SK-N-SH treated with all-trans-retinoic acid at 6 μM for 48 hours (cell line): ENCODE measurements at regions not wholly inside any gene's neighbourhood (a gene's known extent, or its start where the extent isn't known, plus 50 kb on each side); places are given as distances from the start of the nearest gene placed in this dataset.

Experiments
- ATAC-seq: fragments of 200-7000 bp; cut with Tn5 transposase; 3 replicates; pipeline ENCODE4 v1.9.1; 2020; ENCODE audit warnings: mild to moderate bottlenecking, moderate library complexity
- ARNTL ChIP-seq: fragments of 450-650 bp; formaldehyde crosslinking; IDR thresholded peaks from 2 replicates; pipeline ENCODE4 v1.5.0; 2020; ENCODE audit warnings: low read depth, mild to moderate bottlenecking, moderate library complexity, borderline replicate concordance
- CREB5 ChIP-seq: fragments of 250-450 bp; sonication (Bioruptor Pico); IDR thresholded peaks from 2 replicates; pipeline ENCODE4 v1.5.1; 2020; ENCODE audit warnings: low read depth, mild to moderate bottlenecking, moderate library complexity
- CSDC2 ChIP-seq: fragments of 250-450 bp; sonication (Bioruptor Pico); IDR thresholded peaks from 2 replicates; pipeline ENCODE4 v1.5.0; 2020; ENCODE audit warnings: mild to moderate bottlenecking, moderate library complexity
- ISL1 ChIP-seq: fragments of 250-450 bp; sonication (Bioruptor Pico); IDR thresholded peaks from 2 replicates; pipeline ENCODE4 v2.1.2; 2022; ENCODE audit warnings: mild to moderate bottlenecking, moderate library complexity
- OSR1 ChIP-seq: fragments of 250-450 bp; sonication (Bioruptor Pico); IDR thresholded peaks from 2 replicates; pipeline ENCODE4 v1.8.0; 2022; ENCODE audit warnings: moderate library complexity, mild to moderate bottlenecking, inconsistent platforms
- PATZ1 ChIP-seq: fragments of 250-450 bp; sonication (Bioruptor Pico); IDR thresholded peaks from 2 replicates; pipeline ENCODE4 v1.8.0; 2020; ENCODE audit warnings: mild to moderate bottlenecking, moderate library complexity, borderline replicate concordance
- PPARA ChIP-seq: fragments of 250-450 bp; sonication (Bioruptor Pico); IDR thresholded peaks from 2 replicates; pipeline ENCODE4 v1.5.0; 2020; ENCODE audit warnings: mild to moderate bottlenecking, borderline replicate concordance
- RARB ChIP-seq: fragments of 250-450 bp; sonication (Bioruptor Pico); IDR thresholded peaks from 2 replicates; pipeline ENCODE4 v1.8.0; 2021; ENCODE audit warnings: mild to moderate bottlenecking, moderate library complexity
- TCF4 ChIP-seq: fragments of 250-450 bp; sonication (Bioruptor Pico); IDR thresholded peaks from 2 replicates; pipeline ENCODE4 v1.8.0; 2021; ENCODE audit warnings: mild to moderate bottlenecking, moderate library complexity, borderline replicate concordance
- TOX ChIP-seq: fragments of 250-450 bp; sonication (Bioruptor Pico); IDR thresholded peaks from 2 replicates; pipeline ENCODE4 v1.8.0; 2021; ENCODE audit warnings: mild to moderate bottlenecking, moderate library complexity, borderline replicate concordance
- TSHZ2 ChIP-seq: fragments of 250-450 bp; sonication (Bioruptor Pico); IDR thresholded peaks from 2 replicates; pipeline ENCODE4 v1.5.0; 2020; ENCODE audit warnings: mild to moderate bottlenecking, moderate library complexity
- ZC3H10 ChIP-seq: fragments of 250-450 bp; sonication (Bioruptor Pico); IDR thresholded peaks from 2 replicates; pipeline ENCODE4 v1.5.1; 2021; ENCODE audit warnings: mild to moderate bottlenecking, moderate library complexity
- ZFP3 ChIP-seq: fragments of 250-450 bp; sonication (Bioruptor Pico); IDR thresholded peaks from 2 replicates; pipeline ENCODE4 v1.5.0; 2020; ENCODE audit warnings: mild to moderate bottlenecking, moderate library complexity
- ZFP30 ChIP-seq: fragments of 450-650 bp; formaldehyde crosslinking; IDR thresholded peaks from 2 replicates; pipeline ENCODE4 v1.5.0; 2022; ENCODE audit warnings: mild to moderate bottlenecking, moderate library complexity
- ZNF565 ChIP-seq: fragments of 450-650 bp; formaldehyde crosslinking; conservative IDR thresholded peaks from 2 replicates; pipeline ENCODE4 v1.5.0; 2020; ENCODE audit warnings: low read depth, mild to moderate bottlenecking, moderate library complexity
- ZNF70 ChIP-seq: fragments of 450-650 bp; formaldehyde crosslinking; IDR thresholded peaks from 2 replicates; pipeline ENCODE4 v1.5.0; 2020; ENCODE audit warnings: mild to moderate bottlenecking, moderate library complexity
- ZNF8 ChIP-seq: fragments of 450-650 bp; formaldehyde crosslinking; IDR thresholded peaks from 2 replicates; pipeline ENCODE4 v1.5.0; 2020; ENCODE audit warnings: mild to moderate bottlenecking, moderate library complexity
- TF ChIP-seq, protein P1 (sequence below): fragments of 250-450 bp; sonication (Bioruptor Pico); IDR thresholded peaks from 2 replicates; pipeline ENCODE4 v1.8.0; 2021; ENCODE audit warnings: low read depth, mild to moderate bottlenecking, moderate library complexity, borderline replicate concordance
- TF ChIP-seq, protein P2 (sequence below): fragments of 250-450 bp; sonication (Bioruptor Pico); IDR thresholded peaks from 2 replicates; pipeline ENCODE4 v1.5.1; 2021; ENCODE audit warnings: mild to moderate bottlenecking, moderate library complexity

DNA sequence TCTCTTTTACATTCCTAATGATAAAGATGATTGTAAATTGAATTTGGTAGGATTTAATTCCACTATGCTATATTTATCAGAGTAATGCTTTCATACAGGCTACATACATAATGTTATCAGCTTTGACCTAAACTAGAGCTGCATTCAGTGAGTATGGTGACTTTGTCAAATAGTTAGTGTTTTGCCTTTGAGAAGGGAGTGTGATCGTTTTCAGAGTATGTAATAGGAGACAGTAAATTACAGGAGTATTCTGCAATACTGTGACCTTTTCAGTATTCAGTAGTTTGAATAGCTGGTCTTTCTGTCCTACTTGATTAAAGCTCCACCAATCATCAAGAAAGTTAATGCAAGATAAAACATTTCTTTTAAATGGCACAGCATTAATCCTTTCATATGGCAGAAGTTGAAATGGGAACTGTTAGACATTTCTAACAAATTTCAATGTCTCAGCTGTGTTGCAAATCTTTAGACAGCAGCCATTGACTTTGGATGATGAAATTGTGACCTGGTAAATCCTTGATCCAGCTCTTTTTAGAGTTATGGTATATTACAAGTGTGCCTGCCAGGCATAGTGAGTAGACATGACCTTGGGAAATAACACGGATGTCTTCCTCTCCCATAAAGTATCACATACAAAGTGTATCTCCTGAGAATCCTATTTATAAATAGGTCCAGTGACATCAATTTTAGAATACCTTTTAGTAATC, 455.3 kb downstream of the KCTD8 start:
- no peak for ATAC-seq
- TF ChIP-seq ZC3H10 (CRISPR knock-in tag) (no peak), TSHZ2 (no peak), ZFP30 (no peak), CSDC2 (no peak), TOX (CRISPR knock-in tag) (no peak), ZNF70 (no peak), PPARA (CRISPR knock-in tag) (no peak), ZFP3 (no peak)

DNA sequence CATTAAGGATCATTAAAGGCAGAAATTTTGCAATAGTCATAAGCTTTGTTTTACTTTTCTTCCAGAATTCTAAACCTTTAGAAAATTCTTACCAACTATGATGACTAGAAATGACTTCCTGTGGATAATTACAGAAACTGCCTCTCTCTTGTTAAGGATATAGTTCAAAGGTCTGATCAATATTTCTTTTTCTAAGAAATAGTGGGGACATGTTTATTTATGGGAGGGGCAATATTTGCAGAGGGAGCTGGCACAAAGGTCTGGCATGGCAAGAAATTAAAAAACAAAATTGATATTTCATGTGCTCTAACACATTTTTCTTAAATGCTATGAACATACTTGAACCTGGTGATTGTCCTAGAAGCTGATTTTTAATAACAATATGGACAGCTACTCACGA, 448.9 kb downstream of the KCTD8 start:
- no peak for ATAC-seq
- TF ChIP-seq RARB (CRISPR knock-in tag) = no peak
- no peak for TF ChIP-seq ZC3H10 (CRISPR knock-in tag)

GRCh38 chr4:44002368-44002767, 446.2 kb downstream of the KCTD8 start:
- no peak for TF ChIP-seq ZFP30
- no peak for TF ChIP-seq OSR1
- no peak for TF ChIP-seq PATZ1 (CRISPR knock-in tag)
- TF ChIP-seq ZNF565 (CRISPR knock-in tag) = no peak
- TF ChIP-seq TOX (CRISPR knock-in tag) = no peak
- no peak for TF ChIP-seq CREB5
- TF ChIP-seq ZNF8 (CRISPR knock-in tag) = no peak
- no peak for TF ChIP-seq CSDC2
- no peak for TF ChIP-seq TCF4
- TF ChIP-seq, protein P1, sequence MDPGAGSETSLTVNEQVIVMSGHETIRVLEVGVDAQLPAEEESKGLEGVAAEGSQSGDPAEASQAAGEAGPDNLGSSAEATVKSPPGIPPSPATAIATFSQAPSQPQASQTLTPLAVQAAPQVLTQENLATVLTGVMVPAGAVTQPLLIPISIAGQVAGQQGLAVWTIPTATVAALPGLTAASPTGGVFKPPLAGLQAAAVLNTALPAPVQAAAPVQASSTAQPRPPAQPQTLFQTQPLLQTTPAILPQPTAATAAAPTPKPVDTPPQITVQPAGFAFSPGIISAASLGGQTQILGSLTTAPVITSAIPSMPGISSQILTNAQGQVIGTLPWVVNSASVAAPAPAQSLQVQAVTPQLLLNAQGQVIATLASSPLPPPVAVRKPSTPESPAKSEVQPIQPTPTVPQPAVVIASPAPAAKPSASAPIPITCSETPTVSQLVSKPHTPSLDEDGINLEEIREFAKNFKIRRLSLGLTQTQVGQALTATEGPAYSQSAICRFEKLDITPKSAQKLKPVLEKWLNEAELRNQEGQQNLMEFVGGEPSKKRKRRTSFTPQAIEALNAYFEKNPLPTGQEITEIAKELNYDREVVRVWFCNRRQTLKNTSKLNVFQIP = no peak
- no peak for TF ChIP-seq ARNTL (CRISPR knock-in tag)
- no peak for TF ChIP-seq ISL1 (CRISPR knock-in tag)
- no peak for TF ChIP-seq RARB (CRISPR knock-in tag)
- TF ChIP-seq, protein P2, sequence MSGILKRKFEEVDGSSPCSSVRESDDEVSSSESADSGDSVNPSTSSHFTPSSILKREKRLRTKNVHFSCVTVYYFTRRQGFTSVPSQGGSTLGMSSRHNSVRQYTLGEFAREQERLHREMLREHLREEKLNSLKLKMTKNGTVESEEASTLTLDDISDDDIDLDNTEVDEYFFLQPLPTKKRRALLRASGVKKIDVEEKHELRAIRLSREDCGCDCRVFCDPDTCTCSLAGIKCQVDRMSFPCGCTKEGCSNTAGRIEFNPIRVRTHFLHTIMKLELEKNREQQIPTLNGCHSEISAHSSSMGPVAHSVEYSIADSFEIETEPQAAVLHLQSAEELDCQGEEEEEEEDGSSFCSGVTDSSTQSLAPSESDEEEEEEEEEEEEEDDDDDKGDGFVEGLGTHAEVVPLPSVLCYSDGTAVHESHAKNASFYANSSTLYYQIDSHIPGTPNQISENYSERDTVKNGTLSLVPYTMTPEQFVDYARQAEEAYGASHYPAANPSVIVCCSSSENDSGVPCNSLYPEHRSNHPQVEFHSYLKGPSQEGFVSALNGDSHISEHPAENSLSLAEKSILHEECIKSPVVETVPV (CRISPR knock-in tag) = no peak
- no peak for ATAC-seq
